ENCODE measurements at regions not wholly inside any gene's neighbourhood (a gene's known extent, or its start where the extent isn't known, plus 50 kb on each side); places are given as distances from the start of the nearest gene placed in this dataset.

DNA sequence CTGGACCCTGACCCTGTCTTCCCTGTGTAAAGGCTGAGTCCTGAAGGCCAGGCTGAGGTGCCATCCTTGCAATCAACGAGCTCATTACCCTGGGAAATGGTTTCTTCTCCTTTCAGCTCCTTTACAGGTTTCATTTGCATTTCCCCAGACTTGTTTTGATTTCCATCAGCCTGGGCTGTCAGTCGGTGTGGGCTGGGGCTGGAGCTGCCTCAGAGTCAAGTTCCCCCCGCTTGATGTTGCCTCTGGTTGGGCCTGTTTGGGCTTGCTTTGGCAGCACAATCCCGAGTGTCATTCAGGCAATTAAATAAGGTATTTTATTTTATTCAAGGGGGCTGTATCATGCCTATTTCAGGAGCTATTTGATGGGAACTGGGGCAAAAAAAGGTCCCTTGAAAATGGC lies 424.9 kb downstream of the INSC start:
- no peak for DNase-seq (ENCODE audit: low read depth)

DNA sequence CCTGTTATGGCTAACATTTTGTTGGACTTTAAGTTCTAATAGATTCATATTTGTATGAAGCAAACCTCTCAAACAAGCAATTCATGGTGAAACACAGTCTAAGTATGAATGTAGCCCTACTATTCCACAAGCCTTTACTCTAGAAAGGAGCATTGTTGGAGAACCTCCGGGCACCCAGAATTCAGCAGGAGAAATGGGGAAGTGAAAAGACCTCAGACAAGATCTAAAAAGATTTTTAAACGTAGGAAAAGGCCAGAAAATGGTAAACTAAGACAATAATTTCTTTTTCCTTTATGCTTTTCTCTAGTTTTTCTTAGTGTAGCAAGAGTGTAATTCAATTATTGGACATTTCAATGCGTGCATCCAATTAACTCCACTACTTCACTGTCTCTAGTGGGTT lies 426.4 kb downstream of the INSC start:
- DNase-seq (ENCODE audit: low read depth): no peak

- no peak for DNase-seq (ENCODE audit: low read depth)
These were observed 429.6 kb downstream of the INSC start for GRCh38 chr11:15544353-15544752.

DNA sequence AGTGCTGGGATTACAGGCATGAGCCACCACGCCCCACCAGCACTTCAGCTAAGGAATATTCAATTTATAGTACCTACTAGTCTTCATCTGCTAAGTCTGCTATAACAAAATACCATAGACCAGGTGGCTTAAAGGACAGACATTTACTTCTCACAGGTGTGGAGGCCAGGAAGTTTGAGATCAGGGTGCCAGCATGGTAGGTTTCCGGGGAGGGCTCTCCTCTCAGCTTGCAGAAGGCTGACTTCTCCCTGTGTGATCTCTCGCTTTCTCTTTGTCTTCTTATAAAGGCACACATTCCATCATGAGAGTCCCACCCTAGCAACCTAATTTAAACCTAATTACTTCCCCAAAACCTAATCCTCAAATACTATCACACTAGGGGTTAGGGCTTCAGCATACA lies 433.0 kb downstream of the INSC start:
- no peak for DNase-seq (ENCODE audit: low read depth)

GRCh38 chr11:15551901-15552851 lies 437.5 kb downstream of the INSC start:
- no peak for DNase-seq (ENCODE audit: low read depth)

DNA sequence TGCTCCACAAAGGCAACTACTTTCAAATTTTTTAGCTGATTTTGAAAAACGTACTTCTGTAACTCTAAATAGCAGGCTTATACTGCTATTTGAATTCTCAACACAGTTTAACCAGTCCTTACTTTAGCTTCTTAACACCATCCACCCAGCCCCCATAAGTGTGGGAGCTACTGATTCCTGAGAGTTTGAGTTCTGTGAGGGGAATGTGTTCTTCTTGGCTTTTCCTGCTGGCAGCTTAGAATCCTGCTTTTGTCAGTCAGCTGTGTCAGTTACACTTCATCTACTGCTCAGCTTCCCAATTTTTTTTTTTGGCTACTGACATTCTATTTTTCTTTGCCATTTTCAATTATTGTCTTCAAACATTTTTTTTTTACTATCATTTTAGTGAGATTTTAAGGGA lies 440.4 kb downstream of the INSC start:
- no peak for DNase-seq (ENCODE audit: low read depth)

DNA sequence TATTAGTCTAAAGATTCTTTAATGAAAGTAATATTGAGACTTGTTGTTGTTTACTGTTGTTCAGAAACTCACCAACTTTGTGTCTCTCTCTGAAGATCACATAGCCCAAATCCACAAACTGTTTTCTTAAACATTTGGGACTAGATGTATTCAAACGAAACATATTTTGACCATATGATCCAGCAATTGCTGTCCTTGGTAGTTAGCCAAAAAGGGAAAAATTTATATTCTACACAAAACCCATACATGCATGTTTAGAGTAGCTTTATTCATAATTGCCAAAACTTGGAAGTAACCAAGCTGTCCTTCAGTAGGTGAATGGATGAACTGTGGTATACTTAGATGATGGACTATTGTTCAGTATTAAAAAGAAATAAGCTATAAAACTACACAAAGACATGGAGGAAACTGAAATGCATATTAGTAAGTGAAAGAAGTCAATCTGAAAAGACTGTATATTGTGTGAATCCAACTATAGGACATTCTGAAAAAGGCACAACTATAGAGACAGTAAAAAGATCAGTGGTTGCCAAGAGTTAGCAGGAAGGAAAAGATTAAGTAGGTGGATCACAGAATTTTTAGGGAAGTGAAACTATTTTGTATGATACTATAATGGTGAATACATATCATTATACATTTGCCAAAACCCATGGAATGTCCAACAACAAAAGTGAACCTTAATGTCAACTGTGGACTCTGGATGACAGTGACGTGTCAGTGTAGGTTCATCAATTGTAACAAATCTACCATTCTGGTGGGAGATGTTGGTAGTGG lies 442.9 kb downstream of the INSC start:
- DNase-seq (ENCODE audit: low read depth): no peak

DNA sequence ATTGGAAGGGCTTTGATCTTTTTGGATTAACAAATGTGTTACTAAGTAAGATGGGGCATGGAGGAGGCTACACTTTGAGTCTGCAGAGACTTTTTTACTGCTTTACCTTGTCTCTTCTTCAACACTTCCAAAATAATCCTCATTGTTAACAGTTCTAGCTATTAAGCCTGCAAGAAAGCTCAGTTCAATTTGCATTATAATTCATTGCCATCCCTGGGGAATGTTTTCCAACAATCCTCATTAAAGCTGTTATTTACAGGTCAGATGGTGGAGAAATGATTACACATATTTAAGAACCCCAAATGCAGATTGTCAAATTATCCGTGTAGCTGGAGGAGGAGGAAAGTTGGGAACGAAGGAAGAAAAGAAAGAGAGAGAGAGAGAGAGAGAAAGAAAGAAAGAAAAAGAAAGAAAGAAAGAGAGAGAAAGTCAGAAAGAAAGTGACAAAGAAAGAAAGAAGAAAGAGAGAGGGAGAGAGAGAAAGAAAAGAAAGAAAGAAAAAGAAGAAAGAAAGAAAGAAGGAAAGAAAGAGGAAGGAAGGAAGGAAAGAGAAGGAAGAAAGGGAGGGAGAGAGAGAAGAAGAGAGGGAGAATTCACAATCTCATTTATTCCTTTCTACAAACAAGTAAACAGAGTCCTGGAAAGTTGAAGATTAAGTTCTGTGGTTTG lies 443.9 kb downstream of the INSC start:
- no peak for DNase-seq (ENCODE audit: low read depth)

GRCh38 chr11:15560689-15561467 lies 446.2 kb downstream of the INSC start:
- no peak for DNase-seq (ENCODE audit: low read depth)

DNA sequence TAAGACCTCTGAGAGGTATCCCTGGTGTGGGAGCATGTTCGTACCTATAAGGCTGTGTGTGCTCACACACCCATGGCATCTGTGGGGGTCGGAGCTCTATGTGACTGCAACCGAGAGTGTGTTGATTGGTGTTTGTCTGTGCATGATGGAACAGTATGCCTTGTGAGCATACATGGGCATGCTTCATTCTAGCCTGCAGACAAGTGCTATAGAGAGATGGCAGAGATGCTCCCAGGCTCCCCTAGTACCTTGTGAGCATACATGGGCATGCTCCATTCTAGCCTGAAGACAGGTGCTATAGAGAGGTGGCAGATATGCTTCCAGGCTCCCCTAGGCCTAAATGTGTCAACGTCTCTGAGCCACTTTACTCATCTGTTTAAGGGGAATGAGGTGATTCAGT lies 447.5 kb downstream of the INSC start:
- no peak for DNase-seq (ENCODE audit: low read depth)

GRCh38 chr11:15563054-15563453 lies 448.3 kb downstream of the INSC start:
- DNase-seq (ENCODE audit: low read depth): no peak

DNA sequence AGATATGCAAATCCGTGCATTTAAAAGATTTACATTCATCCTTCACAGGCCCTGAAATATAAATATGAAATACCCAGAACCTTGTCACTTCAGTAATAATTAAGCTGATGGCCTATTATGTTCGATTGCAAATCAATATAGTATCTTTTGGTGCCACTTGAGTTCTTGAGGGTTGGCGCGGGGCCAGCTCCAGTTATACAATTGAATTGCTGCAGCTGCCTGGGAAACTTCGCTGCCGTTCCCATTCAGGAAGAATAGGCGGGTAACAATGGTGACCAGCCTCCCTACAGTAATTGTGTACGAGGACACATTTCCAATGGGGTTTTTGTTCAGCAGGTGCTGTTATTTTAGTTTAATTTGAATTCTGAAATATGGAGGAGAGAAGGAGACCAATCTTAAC lies 451.2 kb downstream of the INSC start:
- DNase-seq (ENCODE audit: low read depth): no peak

DNA sequence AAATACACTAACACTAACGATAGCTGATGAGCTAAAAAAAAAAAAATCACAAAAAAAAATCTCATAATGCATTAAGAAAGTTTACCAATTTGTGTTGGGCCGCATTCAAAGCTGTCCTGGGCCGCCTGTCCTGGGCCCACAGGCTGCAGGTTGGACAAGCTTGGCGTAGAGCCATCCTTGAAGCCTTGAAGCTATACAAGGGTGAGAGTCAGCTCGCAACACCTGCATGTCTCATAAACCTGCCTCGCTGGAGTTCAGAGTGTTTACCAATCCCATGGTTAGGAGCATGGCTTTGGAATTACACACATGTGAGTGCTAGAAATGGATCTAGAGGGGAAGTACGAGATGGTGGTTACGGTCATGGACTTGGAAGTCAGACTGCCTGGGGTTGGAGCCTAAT lies 453.7 kb downstream of the INSC start:
- DNase-seq (ENCODE audit: low read depth): no peak

GRCh38 chr11:15569305-15570025 lies 454.7 kb downstream of the INSC start:
- DNase-seq (ENCODE audit: low read depth): no peak

DNA sequence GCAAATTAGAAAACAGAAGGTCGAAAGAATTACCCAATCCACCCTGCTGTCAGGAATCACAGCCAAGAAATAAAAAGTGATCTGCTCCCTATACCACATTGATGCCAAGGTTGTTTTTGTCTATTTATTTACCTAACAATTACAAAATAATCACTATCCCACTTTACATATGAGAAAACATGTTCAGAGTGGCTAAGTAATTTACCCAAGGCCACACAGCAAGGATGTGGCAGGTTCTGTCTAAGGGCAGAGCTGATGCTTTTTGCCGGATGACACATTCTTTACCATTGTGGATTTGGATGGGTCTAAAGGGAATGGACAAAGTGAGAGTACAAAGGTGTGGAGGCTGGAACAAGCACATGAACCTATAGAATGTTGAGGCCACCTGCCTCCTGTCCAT lies 460.7 kb downstream of the INSC start:
- DNase-seq (ENCODE audit: low read depth): no peak

GRCh38 chr11:15576769-15577168 lies 462.0 kb downstream of the INSC start:
- no peak for DNase-seq (ENCODE audit: low read depth)

GRCh38 chr11:15577519-15577918 lies 462.8 kb downstream of the INSC start:
- DNase-seq (ENCODE audit: low read depth): no peak

DNA sequence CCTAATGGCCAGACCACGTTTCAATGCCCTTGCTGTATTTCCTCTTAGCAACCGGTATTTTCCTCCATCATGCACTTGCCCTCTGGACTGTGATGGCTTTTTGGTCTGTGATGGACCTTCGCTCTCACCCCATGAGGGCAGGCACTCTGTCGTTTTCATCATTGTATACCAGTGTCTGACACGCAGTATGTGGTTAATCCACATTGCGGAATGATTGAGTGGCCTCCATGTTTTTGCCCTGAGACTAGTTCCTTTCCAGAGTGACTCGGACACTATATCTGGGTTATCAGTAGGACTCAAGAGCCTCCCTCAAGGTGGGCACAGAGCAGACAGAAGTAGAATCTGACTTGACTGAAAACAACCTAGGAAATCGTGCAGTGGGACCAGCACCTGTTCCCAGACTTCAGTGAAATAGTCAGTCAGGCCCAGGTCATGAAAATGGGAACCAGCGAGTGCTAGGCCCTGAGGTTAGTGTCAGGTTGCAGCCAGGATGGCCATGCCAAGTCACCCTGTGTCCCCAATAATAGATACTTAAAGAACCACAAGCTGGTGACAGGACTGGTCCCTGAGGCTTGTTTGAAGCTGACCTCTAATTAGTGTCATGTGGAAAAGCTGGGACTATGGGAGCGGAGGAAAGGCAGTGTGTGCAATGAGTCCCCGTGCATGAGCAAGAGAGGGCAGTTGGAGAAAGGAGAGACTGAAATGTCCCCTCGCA lies 464.7 kb downstream of the INSC start:
- DNase-seq (ENCODE audit: low read depth): no peak

DNA sequence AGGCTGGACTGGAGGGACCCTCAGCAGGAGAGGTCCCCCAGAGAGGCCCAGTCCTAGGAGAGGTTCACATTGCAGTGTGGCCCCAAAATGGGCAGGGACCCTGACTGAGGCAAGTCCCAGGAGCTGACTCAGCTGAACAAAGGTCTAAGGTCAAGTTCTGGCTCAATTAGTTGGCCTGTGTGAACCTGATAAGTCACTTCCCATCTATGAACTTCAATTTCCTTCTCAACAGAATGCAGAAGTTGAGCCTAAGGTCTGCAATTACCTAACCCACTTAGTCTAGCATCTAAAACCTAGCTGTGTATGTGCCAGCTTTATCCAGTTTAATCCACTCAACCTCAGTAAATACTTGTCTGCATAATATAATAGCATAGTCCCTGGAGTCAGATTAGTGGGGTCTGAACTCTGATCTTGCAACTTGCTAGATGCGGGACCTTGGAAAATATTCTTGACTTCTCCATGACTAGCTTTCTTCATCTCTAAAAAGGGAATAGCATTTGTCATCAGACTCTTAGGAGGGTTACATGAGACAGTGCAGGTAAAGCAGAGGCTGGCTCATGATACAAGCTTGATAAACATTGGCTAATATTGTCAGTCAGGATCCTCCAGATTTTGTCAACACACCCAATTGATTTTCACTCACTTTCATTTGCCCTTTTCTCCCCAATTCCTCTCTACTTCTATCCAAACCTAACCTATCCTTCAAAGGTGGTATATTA lies 465.5 kb downstream of the INSC start:
- DNase-seq (ENCODE audit: low read depth): no peak

- no peak for DNase-seq (ENCODE audit: low read depth)
These were observed 466.0 kb downstream of the INSC start for GRCh38 chr11:15580775-15581095.
